ENCODE measurements at regions not wholly inside any gene's neighbourhood (a gene's known extent, or its start where the extent isn't known, plus 50 kb on each side); places are given as distances from the start of the nearest gene placed in this dataset.
A peak's percentile ranks its signal among the peaks of the same experiment; 100 is the strongest.
"Not testable (repeated sequence)": the region's sequence is repeated elsewhere in the genome, so short reads cannot be mapped to it uniquely, and the experiment has no call there.

DNA sequence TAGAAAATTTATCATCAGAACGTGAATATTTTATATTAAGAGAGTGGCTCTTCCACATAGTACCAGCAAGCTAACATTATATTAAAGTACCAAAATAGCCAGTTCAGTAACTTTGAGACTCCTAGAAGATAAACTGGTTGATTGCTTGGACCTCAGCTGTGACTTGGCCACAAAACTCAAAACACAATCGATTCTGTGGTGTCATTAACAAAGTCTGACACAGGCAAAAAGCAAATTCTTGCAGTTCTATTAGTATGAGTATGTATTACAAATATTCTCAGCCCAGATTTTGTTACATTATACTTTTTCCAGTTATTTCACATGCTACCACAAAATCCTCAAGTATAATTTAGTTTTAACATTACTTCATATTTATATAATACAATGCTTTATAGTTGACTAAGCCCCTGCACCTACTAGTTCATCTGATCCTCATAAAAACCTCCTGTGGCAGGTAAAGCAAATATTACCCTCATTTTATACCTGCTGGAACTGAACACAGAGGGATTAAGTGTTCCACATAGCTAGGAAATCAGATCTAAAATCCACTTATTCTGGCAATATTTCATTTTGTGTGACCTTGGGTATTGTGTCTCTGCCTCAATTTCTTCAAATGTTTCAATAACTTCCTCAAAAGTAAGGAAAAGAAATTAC is 279.9 kb upstream of the MKLN1 start:
- Mint-ChIP-seq H3K27ac (no peak overlapping the region), H3K36me3 (ENCODE audit: low read depth) (peaks cover 24% of the 10 kb centered on the region), H3K4me3 (no peak overlapping the region), H3K4me1 (ENCODE audit: low read depth) (peaks cover 38% of the 10 kb centered on the region), H3K9me3 (ENCODE audit: insufficient read depth) (no peaks in the 10 kb centered on the region), H3K27me3 (ENCODE audit: low read depth) (no peaks in the 10 kb centered on the region)
- no peak for DNase-seq
- POLR2A ChIA-PET, result interaction anchor here (1.1 kb wide), 1 partner anchor 150 kb away, joined by 3 read pairs; no protein-coding TSS in a partner anchor
- CTCF ChIA-PET, result interaction anchor here (0.5 to 4.2 kb wide), 5 partner anchors 8 to 316 kb away, joined by 3 to 25 read pairs (median 9); no protein-coding TSS in a partner anchor
- no peak for ATAC-seq

DNA sequence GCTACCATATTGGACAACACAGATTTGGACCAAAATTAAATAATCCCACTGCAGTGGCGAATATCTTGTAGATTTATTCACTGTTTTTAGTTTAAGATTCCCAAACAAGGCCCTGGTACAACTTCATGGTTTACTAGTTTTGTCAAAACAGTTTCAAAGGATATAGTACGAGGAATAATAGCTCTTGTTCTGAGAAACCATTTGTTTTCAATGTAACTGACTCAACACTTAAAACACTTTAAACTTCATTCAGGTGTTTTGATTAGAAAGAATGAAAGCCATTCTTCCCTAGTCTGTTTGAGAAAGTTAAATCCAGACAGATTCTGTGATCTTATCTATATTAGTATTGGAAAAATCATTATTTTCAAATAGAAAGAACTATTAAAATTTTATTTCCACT is 276.4 kb upstream of the MKLN1 start:
- ChIA-PET POLR2A (no interaction called here), CTCF (interaction anchor here (0.6 to 3.4 kb wide), 5 partner anchors 11 to 154 kb away, joined by 3 to 15 read pairs (median 5); no protein-coding TSS in a partner anchor)
- DNase-seq, result no peak
- H3K4me3 Mint-ChIP-seq, result no peak overlapping the region
- peak overlapping the region; percentile 7 for H3K27ac Mint-ChIP-seq
- H3K27me3 Mint-ChIP-seq (ENCODE audit: low read depth), result no peaks in the 10 kb centered on the region
- H3K9me3 Mint-ChIP-seq (ENCODE audit: insufficient read depth), result no peaks in the 10 kb centered on the region
- H3K4me1 Mint-ChIP-seq (ENCODE audit: low read depth), result peaks cover 56% of the 10 kb centered on the region
- ATAC-seq, result no peak
- H3K36me3 Mint-ChIP-seq (ENCODE audit: low read depth), result peaks cover 26% of the 10 kb centered on the region

DNA sequence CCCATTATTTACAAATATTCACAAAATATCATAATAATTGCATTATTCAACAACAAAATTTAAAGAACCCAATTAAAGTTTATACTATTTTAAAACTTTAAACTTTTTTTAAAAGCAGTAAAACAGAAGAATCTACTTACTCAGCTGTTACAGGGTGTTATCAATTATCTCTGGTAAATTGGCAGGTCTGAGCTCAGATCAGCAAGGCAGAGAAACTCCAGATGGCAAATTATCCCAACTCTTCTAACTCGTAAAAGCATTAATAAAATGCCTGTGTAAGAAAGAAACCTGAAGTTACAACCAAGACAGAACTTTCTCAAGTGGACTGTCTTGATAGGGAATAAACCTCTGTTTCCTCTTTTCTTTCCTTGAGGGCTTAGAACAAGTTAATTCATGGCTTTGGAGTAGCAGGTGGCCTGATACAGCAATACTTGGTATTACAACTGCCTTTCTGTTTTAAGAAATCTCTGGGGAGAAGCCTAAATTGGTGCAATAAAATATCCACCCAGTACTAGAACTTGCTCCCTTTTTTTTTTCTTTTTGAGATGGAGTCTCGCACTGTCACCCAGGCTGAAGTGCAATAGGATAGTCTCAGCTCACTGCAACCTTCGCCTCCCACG is 275.3 kb upstream of the MKLN1 start:
- Mint-ChIP-seq H3K36me3 (ENCODE audit: low read depth) (peaks cover 24% of the 10 kb centered on the region), H3K27ac (no peak overlapping the region), H3K27me3 (ENCODE audit: low read depth) (no peaks in the 10 kb centered on the region), H3K4me3 (no peak overlapping the region), H3K4me1 (ENCODE audit: low read depth) (peaks cover 62% of the 10 kb centered on the region), H3K9me3 (ENCODE audit: insufficient read depth) (no peaks in the 10 kb centered on the region)
- ATAC-seq (no peak), DNase-seq (no peak)
- ChIA-PET POLR2A (no interaction called here), CTCF (interaction anchor here (1.7 to 3.4 kb wide), 3 partner anchors 12 to 155 kb away, joined by 5 to 15 read pairs (median 12); no protein-coding TSS in a partner anchor)

DNA sequence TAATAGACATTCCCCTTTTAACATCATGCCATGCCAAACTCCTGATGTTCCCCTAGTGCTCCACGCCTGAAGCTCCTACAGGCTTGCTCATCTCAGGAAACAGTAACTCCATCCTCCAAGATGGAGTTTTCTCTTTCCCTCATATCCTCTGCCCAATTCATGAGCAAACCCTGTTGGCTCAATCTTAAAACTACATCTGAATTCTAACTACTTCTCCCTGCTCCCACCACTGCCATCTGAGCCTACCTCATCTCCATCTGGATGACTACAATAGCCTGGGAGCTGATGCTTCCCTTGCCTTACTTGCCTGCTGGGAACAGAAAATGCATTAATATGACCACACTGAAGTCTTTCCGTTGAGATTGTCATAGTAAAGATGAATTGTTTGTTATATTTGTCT is 271.7 kb upstream of the MKLN1 start:
- Mint-ChIP-seq H3K4me3 (no peak overlapping the region), H3K27me3 (ENCODE audit: low read depth) (no peaks in the 10 kb centered on the region), H3K4me1 (ENCODE audit: low read depth) (peaks cover 56% of the 10 kb centered on the region), H3K27ac (no peak overlapping the region), H3K9me3 (ENCODE audit: insufficient read depth) (peaks cover 6% of the 10 kb centered on the region), H3K36me3 (ENCODE audit: low read depth) (peaks cover 28% of the 10 kb centered on the region)
- ChIA-PET POLR2A (no interaction called here), CTCF (interaction anchor here (0.7 to 7.5 kb wide), 6 partner anchors 13 to 176 kb away, joined by 3 to 52 read pairs (median 19); no protein-coding TSS in a partner anchor)
- ATAC-seq (no peak), DNase-seq (no peak)

DNA sequence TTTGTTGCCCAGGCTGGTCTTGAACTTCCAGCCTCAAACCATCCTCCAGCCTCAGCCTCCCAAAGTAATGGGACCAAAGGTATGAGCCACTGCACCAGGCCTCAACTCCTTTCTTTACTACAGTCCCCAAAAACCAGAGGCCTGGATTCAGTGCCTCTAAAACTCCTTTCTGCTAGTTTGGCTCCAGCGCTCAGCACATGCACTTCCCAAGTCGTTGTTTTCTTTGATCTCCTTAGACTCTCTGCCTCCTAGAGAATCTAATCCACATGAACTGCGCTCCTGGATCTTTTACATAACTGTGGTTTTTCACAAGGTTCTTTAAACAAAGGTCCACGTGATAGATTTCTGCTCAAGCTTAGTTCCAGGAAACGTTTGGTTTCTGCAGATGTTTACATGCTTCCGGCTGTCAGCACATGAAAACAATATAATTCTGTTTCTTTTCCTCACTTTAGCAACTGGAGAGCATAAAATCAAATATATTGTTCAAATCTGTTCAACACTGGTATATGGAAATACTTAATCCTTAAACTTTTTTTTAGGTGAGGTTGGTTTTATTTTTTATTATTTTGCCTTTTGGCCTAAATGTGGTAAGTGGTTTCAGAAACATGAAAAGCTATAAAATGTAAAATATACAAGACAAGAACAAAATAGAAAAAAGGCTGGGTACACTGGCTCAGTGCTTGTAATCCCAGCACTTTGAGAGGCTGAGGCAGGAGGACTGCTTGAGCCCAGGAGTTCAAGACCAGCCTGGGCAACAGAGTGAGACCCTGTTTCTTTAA is 270.5 kb upstream of the MKLN1 start:
- H3K27ac Mint-ChIP-seq, result peak overlapping the region; percentile 95
- no peaks in the 10 kb centered on the region for H3K27me3 Mint-ChIP-seq (ENCODE audit: low read depth)
- peaks cover 6% of the 10 kb centered on the region for H3K9me3 Mint-ChIP-seq (ENCODE audit: insufficient read depth)
- peak overlapping the region; percentile 70 for H3K4me3 Mint-ChIP-seq
- peaks cover 57% of the 10 kb centered on the region for H3K4me1 Mint-ChIP-seq (ENCODE audit: low read depth)
- H3K36me3 Mint-ChIP-seq (ENCODE audit: low read depth), result peaks cover 31% of the 10 kb centered on the region
- ChIA-PET CTCF (interaction anchor here (0.5 to 7.5 kb wide), 11 partner anchors 11 to 245 kb away, joined by 3 to 52 read pairs (median 5); no protein-coding TSS in a partner anchor), POLR2A (interaction anchor here (0.6 to 1.5 kb wide), 9 partner anchors 11 to 343 kb away, joined by 3 to 6 read pairs (median 4); partner anchors contain the start of gene MKLN1)
- peak; percentile 66 for ATAC-seq
- peak; percentile 62 for DNase-seq

DNA sequence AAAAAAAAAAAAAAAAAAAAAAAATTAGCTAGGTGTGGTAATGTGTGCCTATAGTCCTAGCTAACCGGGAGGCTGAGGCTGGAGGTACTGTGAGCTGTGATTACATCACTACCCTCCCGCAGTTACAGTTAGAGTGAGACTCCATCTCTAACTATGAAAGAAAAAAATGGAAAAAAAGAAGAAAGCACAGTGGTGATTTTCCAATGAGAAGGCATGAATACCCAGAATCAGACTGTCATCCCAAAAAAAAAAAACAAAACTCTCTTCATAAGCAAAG is 269.9 kb upstream of the MKLN1 start:
- ChIA-PET POLR2A (interaction anchor here (0.6 to 1.5 kb wide), 7 partner anchors 11 to 270 kb away, joined by 3 to 6 read pairs (median 4); partner anchors contain the start of gene MKLN1), CTCF (interaction anchor here (0.6 to 7.5 kb wide), 11 partner anchors 11 to 245 kb away, joined by 3 to 52 read pairs (median 5); no protein-coding TSS in a partner anchor)
- H3K4me3 Mint-ChIP-seq, result peak overlapping the region; percentile 59
- H3K27ac Mint-ChIP-seq, result peak overlapping the region; percentile 95
- no peaks in the 10 kb centered on the region for H3K27me3 Mint-ChIP-seq (ENCODE audit: low read depth)
- DNase-seq, result peak; percentile 69
- H3K36me3 Mint-ChIP-seq (ENCODE audit: low read depth), result peaks cover 31% of the 10 kb centered on the region
- ATAC-seq, result peak; percentile 86
- peaks cover 52% of the 10 kb centered on the region for H3K4me1 Mint-ChIP-seq (ENCODE audit: low read depth)
- H3K9me3 Mint-ChIP-seq (ENCODE audit: insufficient read depth), result peaks cover 6% of the 10 kb centered on the region

DNA sequence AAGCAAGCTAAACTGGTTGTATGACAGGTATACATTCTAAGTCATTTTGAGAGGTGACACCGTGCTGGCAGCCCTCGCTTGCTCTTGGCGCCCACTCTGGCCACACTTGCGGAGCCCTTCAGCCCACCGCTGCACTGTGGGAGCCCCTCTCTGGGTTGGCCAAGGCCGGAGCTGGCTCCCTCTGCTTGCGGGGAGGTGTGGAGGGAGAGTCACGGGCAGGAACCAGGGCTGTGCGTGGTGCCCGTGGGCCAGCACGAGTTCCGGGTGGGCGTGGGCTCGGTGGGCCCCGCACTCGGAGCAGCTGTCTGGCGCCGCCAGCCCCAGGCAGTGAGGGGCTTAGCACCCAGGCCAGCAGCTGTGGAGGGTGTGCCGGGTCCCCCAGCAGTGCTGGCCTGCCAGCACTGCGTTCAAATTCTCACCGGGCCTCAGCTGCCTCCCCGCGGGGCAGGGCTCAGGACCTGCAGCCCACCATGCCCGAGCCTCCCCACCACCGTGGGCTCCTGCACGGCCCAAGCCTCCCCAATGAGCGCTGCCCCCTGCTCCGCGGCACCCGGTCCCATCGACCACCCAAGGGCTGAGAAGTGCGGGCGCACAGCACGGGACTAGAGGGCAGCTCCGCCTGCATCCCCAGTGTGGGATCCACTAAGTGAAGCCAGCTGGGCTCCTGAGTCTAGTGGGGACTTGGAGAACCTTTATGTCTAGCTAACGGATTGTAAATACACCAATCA is 269.0 kb upstream of the MKLN1 start:
- not testable (repeated sequence) for H3K27me3 Mint-ChIP-seq (ENCODE audit: low read depth); H3K4me3 Mint-ChIP-seq; ATAC-seq; DNase-seq; H3K9me3 Mint-ChIP-seq (ENCODE audit: insufficient read depth)
- peaks cover 52% of the 10 kb centered on the region for H3K4me1 Mint-ChIP-seq (ENCODE audit: low read depth)
- POLR2A ChIA-PET, result interaction anchor here (1.0 to 1.5 kb wide), 4 partner anchors 10 to 101 kb away, joined by 3 to 6 read pairs (median 4); no protein-coding TSS in a partner anchor
- peak overlapping the region; percentile 95 for H3K27ac Mint-ChIP-seq
- CTCF ChIA-PET, result interaction anchor here (0.6 to 7.5 kb wide), 7 partner anchors 10 to 370 kb away, joined by 3 to 52 read pairs (median 16); no protein-coding TSS in a partner anchor
- H3K36me3 Mint-ChIP-seq (ENCODE audit: low read depth), result peaks cover 31% of the 10 kb centered on the region

DNA sequence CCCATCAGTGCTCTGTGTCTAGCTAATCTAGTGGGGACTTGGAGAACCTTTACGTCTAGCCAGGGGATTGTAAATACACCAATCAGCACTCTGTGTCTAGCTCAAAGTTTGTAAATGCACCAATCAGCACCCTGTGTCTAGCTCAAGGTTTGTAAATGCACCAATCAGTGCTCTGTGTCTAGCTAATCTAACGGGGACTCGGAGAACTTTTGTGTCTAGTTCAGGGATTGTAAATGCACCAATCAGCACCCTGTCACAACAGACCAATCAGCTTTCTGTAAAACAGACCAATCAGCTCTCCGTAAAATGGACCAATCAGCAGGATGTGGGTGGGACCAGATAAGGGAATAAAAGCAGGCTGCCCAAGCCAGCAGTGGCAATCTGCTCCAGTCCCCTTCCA is 268.3 kb upstream of the MKLN1 start:
- H3K27ac Mint-ChIP-seq, result peak overlapping the region; percentile 50
- H3K4me1 Mint-ChIP-seq (ENCODE audit: low read depth), result peaks cover 48% of the 10 kb centered on the region
- ATAC-seq; DNase-seq; H3K4me3 Mint-ChIP-seq; H3K27me3 Mint-ChIP-seq (ENCODE audit: low read depth); H3K9me3 Mint-ChIP-seq (ENCODE audit: insufficient read depth): not testable (repeated sequence)
- POLR2A ChIA-PET, result interaction anchor here (1.2 kb wide), 1 partner anchor 10 kb away, joined by 3 read pairs; no protein-coding TSS in a partner anchor
- peaks cover 28% of the 10 kb centered on the region for H3K36me3 Mint-ChIP-seq (ENCODE audit: low read depth)
- CTCF ChIA-PET, result interaction anchor here (0.6 to 7.5 kb wide), 6 partner anchors 9 to 369 kb away, joined by 3 to 52 read pairs (median 12); no protein-coding TSS in a partner anchor

DNA sequence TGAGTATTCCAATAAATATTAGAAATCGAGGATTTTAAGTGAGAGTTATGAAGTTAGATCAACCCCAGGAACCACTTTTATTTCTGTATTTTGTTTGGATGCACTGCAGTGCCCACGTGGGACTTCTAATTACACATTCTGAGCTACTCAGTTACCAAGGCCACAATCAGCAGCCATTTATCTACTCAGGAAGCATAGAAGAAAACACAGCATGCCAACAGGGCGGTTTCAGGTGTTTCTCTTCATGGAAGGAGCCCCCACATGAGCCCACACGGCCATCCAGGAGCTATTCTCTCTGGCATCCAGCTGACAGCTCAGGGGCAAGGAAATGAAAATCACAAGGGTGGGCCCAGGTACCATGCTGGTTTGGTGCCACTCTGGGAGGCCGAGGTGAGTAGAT is 266.5 kb upstream of the MKLN1 start:
- ChIA-PET POLR2A (no interaction called here), CTCF (interaction anchor here (1.7 to 2.8 kb wide), 2 partner anchors 21 to 267 kb away, joined by 3 to 8 read pairs; partner anchors contain the start of gene MKLN1)
- peaks cover 6% of the 10 kb centered on the region for H3K9me3 Mint-ChIP-seq (ENCODE audit: insufficient read depth)
- H3K27me3 Mint-ChIP-seq (ENCODE audit: low read depth), result no peaks in the 10 kb centered on the region
- H3K36me3 Mint-ChIP-seq (ENCODE audit: low read depth), result peaks cover 20% of the 10 kb centered on the region
- no peak overlapping the region for H3K27ac Mint-ChIP-seq
- H3K4me3 Mint-ChIP-seq, result no peak overlapping the region
- DNase-seq (no peak), ATAC-seq (no peak)
- H3K4me1 Mint-ChIP-seq (ENCODE audit: low read depth), result peaks cover 36% of the 10 kb centered on the region

DNA sequence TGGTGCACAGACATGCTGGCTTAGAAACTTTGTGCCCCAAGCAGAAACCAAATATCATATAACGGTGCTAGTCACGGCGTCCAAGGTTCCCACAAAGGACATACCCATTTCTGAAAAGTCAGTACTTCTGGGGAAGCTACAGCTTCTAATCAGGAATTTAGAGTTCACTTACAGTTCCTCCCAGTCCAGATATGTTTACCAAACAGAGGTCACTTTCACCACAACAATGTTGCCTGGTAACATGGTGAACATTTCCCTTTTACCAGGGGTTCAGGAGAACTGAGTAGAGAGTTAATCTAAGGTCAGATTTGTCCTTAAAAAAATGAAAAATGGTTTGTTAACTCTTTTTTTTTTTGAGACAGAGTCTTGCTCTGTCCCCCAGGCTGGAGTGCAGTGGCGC is 265.9 kb upstream of the MKLN1 start:
- ATAC-seq, result no peak
- H3K9me3 Mint-ChIP-seq (ENCODE audit: insufficient read depth), result peaks cover 6% of the 10 kb centered on the region
- DNase-seq, result no peak
- peaks cover 29% of the 10 kb centered on the region for H3K4me1 Mint-ChIP-seq (ENCODE audit: low read depth)
- POLR2A ChIA-PET, result no interaction called here
- peaks cover 19% of the 10 kb centered on the region for H3K36me3 Mint-ChIP-seq (ENCODE audit: low read depth)
- H3K4me3 Mint-ChIP-seq, result no peak overlapping the region
- no peaks in the 10 kb centered on the region for H3K27me3 Mint-ChIP-seq (ENCODE audit: low read depth)
- CTCF ChIA-PET, result interaction anchor here (1.7 to 2.8 kb wide), 2 partner anchors 21 to 266 kb away, joined by 3 to 8 read pairs; partner anchors contain the start of gene MKLN1
- no peak overlapping the region for H3K27ac Mint-ChIP-seq

DNA sequence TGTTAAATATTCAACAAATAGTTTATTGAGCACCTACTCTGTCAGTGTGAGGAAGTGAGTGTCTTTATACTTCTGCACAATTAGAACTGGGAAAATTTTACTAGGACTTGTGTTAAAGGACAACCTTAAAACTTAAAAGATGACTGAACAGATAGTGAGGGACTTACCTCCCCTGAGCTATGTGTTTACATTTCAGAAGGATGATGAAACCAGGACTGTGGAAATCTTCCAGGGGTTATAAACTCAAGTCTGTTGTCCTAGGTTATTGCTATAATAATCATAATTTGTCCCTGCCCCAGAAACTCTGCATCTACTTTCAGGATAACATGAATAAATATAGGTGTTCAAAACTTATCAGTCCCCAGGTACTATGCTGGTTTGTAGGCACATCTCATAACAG is 261.0 kb upstream of the MKLN1 start:
- H3K9me3 Mint-ChIP-seq (ENCODE audit: insufficient read depth), result no peaks in the 10 kb centered on the region
- ChIA-PET POLR2A (interaction anchor here (0.5 kb wide), 1 partner anchor 284 kb away, joined by 3 read pairs; no protein-coding TSS in a partner anchor), CTCF (interaction anchor here (0.9 to 4.1 kb wide), 6 partner anchors 9 to 170 kb away, joined by 3 to 52 read pairs (median 4); no protein-coding TSS in a partner anchor)
- DNase-seq, result no peak
- no peak overlapping the region for H3K27ac Mint-ChIP-seq
- no peaks in the 10 kb centered on the region for H3K27me3 Mint-ChIP-seq (ENCODE audit: low read depth)
- no peak for ATAC-seq
- peaks cover 10% of the 10 kb centered on the region for H3K4me1 Mint-ChIP-seq (ENCODE audit: low read depth)
- H3K4me3 Mint-ChIP-seq, result no peak overlapping the region
- no peaks in the 10 kb centered on the region for H3K36me3 Mint-ChIP-seq (ENCODE audit: low read depth)

Data from activated CD8-positive, alpha-beta T cell treated with anti-CD3 and anti-CD28 coated beads, Interleukin-2, amount 10 ng/mL, durations not matched to agents 7 days and 5 days (primary cell).